Neuronal stem cell (in vitro differentiated cells): ENCODE measurements at regions not wholly inside any gene's neighbourhood (a gene's known extent, or its start where the extent isn't known, plus 50 kb on each side); places are given as distances from the start of the nearest gene placed in this dataset.

Experiments used
- DNase-seq: peaks from one replicate; pipeline ENCODE4 v3.0.0-alpha.2; 2013; ENCODE audit warnings: low spot score
- H2AFZ ChIP-seq: one replicate; pipeline ENCODE4 v1.6.1; 2013; ENCODE audit warnings: mild to moderate bottlenecking, low read length, inconsistent platforms
- H2AK5ac ChIP-seq: 2 replicates; pipeline ENCODE4 v1.6.1; 2013; ENCODE audit warnings: low read depth, mild to moderate bottlenecking, inconsistent platforms, low read length, moderate library complexity, mixed read lengths
- H2BK120ac ChIP-seq: 2 replicates; pipeline ENCODE4 v1.6.1; 2013; ENCODE audit warnings: low read depth, mild to moderate bottlenecking, inconsistent platforms, low read length, moderate library complexity, mixed read lengths
- H2BK12ac ChIP-seq: one replicate; pipeline ENCODE4 v1.6.1; 2013; ENCODE audit warnings: low read length, inconsistent platforms
- H2BK15ac ChIP-seq: 2 replicates; pipeline ENCODE4 v1.6.1; 2013; ENCODE audit warnings: mild to moderate bottlenecking, low read length, inconsistent platforms, mixed read lengths
- H2BK5ac ChIP-seq: one replicate; pipeline ENCODE4 v1.6.1; 2013; ENCODE audit warnings: inconsistent platforms, mild to moderate bottlenecking, low read length, moderate library complexity
- H3K14ac ChIP-seq: one replicate; pipeline ENCODE4 v1.6.1; 2013; ENCODE audit warnings: low read length, inconsistent platforms
- H3K18ac ChIP-seq: 2 replicates; pipeline ENCODE4 v1.6.1; 2013; ENCODE audit warnings: low read length, inconsistent platforms
- H3K23ac ChIP-seq: 2 replicates; pipeline ENCODE4 v1.6.1; 2013; ENCODE audit warnings: low read depth, mild to moderate bottlenecking, mixed read lengths, low read length, inconsistent platforms; ENCODE audit not compliant: poor library complexity
- H3K27ac ChIP-seq: replicated peaks from 3 replicates; pipeline ENCODE4 v1.5.1; 2013; ENCODE audit warnings: low read length, inconsistent platforms
- H3K27me3 ChIP-seq, 3 experiments: 2 replicates each; pipeline ENCODE4 v1.6.1; 2013; ENCODE audit warnings: low read length in 3 of 3, mild to moderate bottlenecking in 2 of 3, inconsistent platforms in 1 of 3, low read depth in 1 of 3, mixed read lengths in 1 of 3, moderate library complexity in 1 of 3; ENCODE audit not compliant: control insufficient read depth in 3 of 3, insufficient read depth in 3 of 3
- H3K36me3 ChIP-seq, 2 donors: replicated peaks in 1 of 2; 2 replicates each; pipeline ENCODE4 v1.6.1; 2013; ENCODE audit warnings: low read length in 2 of 2; ENCODE audit not compliant: control insufficient read depth in 2 of 2, insufficient read depth in 2 of 2
- H3K4ac ChIP-seq: 2 replicates; pipeline ENCODE4 v1.6.1; 2013; ENCODE audit warnings: inconsistent platforms, mild to moderate bottlenecking, low read length, moderate library complexity
- H3K4me1 ChIP-seq, 2 donors: 1 replicate in 1 of 2; 2 replicates in 1 of 2; pipeline ENCODE4 v1.6.1; 2013; ENCODE audit warnings: low read length in 2 of 2, low read depth in 1 of 2; ENCODE audit not compliant: control insufficient read depth in 2 of 2, insufficient read depth in 1 of 2
- H3K4me2 ChIP-seq: one replicate; pipeline ENCODE4 v1.6.1; 2013; ENCODE audit warnings: mild to moderate bottlenecking, low read length, inconsistent platforms; ENCODE audit not compliant: insufficient read depth, poor library complexity, severe bottlenecking
- H3K4me3 ChIP-seq, 2 donors: 2 replicates each; pipeline ENCODE4 v1.5.1; 2013; ENCODE audit warnings: low read length in 2 of 2, mild to moderate bottlenecking in 2 of 2, inconsistent platforms in 1 of 2, moderate library complexity in 1 of 2
- H3K79me1 ChIP-seq: one replicate; pipeline ENCODE4 v1.6.1; 2013; ENCODE audit warnings: low read depth, mild to moderate bottlenecking, inconsistent platforms, low read length, moderate library complexity
- H3K9ac ChIP-seq: one replicate; pipeline ENCODE4 v1.6.1; 2013; ENCODE audit warnings: mild to moderate bottlenecking, low read depth, low read length, inconsistent platforms; ENCODE audit not compliant: poor library complexity
- H3K9me3 ChIP-seq, 2 donors: replicated peaks in 1 of 2; 2 replicates each; pipeline versions ENCODE3 to v1.6.1; 2013; ENCODE audit warnings: low read length in 2 of 2, mild to moderate bottlenecking in 2 of 2, inconsistent platforms in 1 of 2, low read depth in 1 of 2, mixed read lengths in 1 of 2, moderate library complexity in 1 of 2; ENCODE audit not compliant: control insufficient read depth in 2 of 2, insufficient read depth in 1 of 2
- H4K8ac ChIP-seq: one replicate; pipeline ENCODE4 v1.6.1; 2013; ENCODE audit warnings: low read depth, mild to moderate bottlenecking, inconsistent platforms, low read length, moderate library complexity
- H4K91ac ChIP-seq: one replicate; pipeline ENCODE4 v1.6.1; 2013; ENCODE audit warnings: low read length, low read depth, mild to moderate bottlenecking, inconsistent platforms; ENCODE audit not compliant: poor library complexity
- WGBS, 2 donors: extraction: QIAGEN DNeasy Blood & Tissue Kit; methylation state at CpG; one replicate each; pipeline ENCODE4 v1.1.7; 2013; ENCODE audit warnings: missing lambda C conversion rate in 2 of 2, mixed read lengths in 1 of 2; ENCODE audit not compliant: insufficient read length in 2 of 2, insufficient replicate concordance in 1 of 2; ENCODE audit errors: extremely low coverage in 2 of 2; 5-methylcytosine and 5-hydroxymethylcytosine counted together

GRCh38 chr21:28324690-28325089 is 668.0 kb downstream of the LTN1 start:
- Histone ChIP-seq H3K9me3 (no peaks in the 10 kb centered on the region), H3K79me1 (no peaks in the 10 kb centered on the region), H2BK120ac (no peak overlapping the region), H3K27me3 (no peaks in the 10 kb centered on the region), H3K27ac (no peak overlapping the region), H2BK12ac (no peak overlapping the region), H2AFZ (no peak overlapping the region), H3K4me1 (no peaks in the 10 kb centered on the region), H3K9ac (no peak overlapping the region), H2BK15ac (no peak overlapping the region), H3K23ac (no peak overlapping the region), H4K91ac (no peak overlapping the region), H2AK5ac (no peak overlapping the region), H4K8ac (no peak overlapping the region), H3K18ac (no peak overlapping the region), H3K4ac (no peak overlapping the region), H3K4me2 (no peak overlapping the region), H3K36me3 (no peaks in the 10 kb centered on the region), H3K4me3 (no peak overlapping the region), H3K14ac (no peak overlapping the region), H2BK5ac (no peak overlapping the region)
- DNase-seq = no peak
- WGBS, 2 donors = no CpG with 5 or more reads among the region's 2 CpGs

GRCh38 chr21:28317177-28317950 is 675.3 kb downstream of the LTN1 start:
- H2BK5ac ChIP-seq = no peak overlapping the region
- H2AK5ac ChIP-seq = no peak overlapping the region
- no peak overlapping the region for H2BK15ac ChIP-seq
- no CpG with 5 or more reads among the region's 3 CpGs for WGBS, 2 donors
- no peak for DNase-seq
- H3K4me1 ChIP-seq = no peaks in the 10 kb centered on the region
- no peak overlapping the region for H3K9ac ChIP-seq
- no peak overlapping the region for H2BK12ac ChIP-seq
- no peak overlapping the region for H3K14ac ChIP-seq
- H3K9me3 ChIP-seq = no peaks in the 10 kb centered on the region
- H3K4ac ChIP-seq = no peak overlapping the region
- H3K79me1 ChIP-seq = no peaks in the 10 kb centered on the region
- no peak overlapping the region for H4K91ac ChIP-seq
- no peak overlapping the region for H3K4me2 ChIP-seq
- H3K23ac ChIP-seq = no peak overlapping the region
- no peak overlapping the region for H3K27ac ChIP-seq
- no peak overlapping the region for H4K8ac ChIP-seq
- H3K18ac ChIP-seq = no peak overlapping the region
- no peak overlapping the region for H2AFZ ChIP-seq
- H3K36me3 ChIP-seq = no peaks in the 10 kb centered on the region
- H2BK120ac ChIP-seq = no peak overlapping the region
- H3K4me3 ChIP-seq = no peak overlapping the region
- no peaks in the 10 kb centered on the region for H3K27me3 ChIP-seq

GRCh38 chr21:28311411-28312190 is 681.1 kb downstream of the LTN1 start:
- Histone ChIP-seq H3K27me3 (no peaks in the 10 kb centered on the region), H4K8ac (no peak overlapping the region), H3K9ac (no peak overlapping the region), H2AFZ (no peak overlapping the region), H3K9me3 (no peaks in the 10 kb centered on the region), H2BK12ac (no peak overlapping the region), H2AK5ac (no peak overlapping the region), H2BK120ac (no peak overlapping the region), H3K23ac (no peak overlapping the region), H3K36me3 (no peaks in the 10 kb centered on the region), H3K4me3 (no peak overlapping the region), H3K4ac (no peak overlapping the region), H3K18ac (no peak overlapping the region), H4K91ac (no peak overlapping the region), H3K4me1 (no peaks in the 10 kb centered on the region), H3K4me2 (no peak overlapping the region), H3K14ac (no peak overlapping the region), H3K27ac (no peak overlapping the region), H3K79me1 (no peaks in the 10 kb centered on the region), H2BK5ac (no peak overlapping the region), H2BK15ac (no peak overlapping the region)
- no CpG with 5 or more reads among the region's 2 CpGs for WGBS, 2 donors
- DNase-seq = no peak

GRCh38 chr21:28310711-28311110 is 682.0 kb downstream of the LTN1 start:
- Histone ChIP-seq H2AK5ac (no peak overlapping the region), H4K8ac (no peak overlapping the region), H3K79me1 (no peaks in the 10 kb centered on the region), H3K4me2 (no peak overlapping the region), H3K18ac (no peak overlapping the region), H3K27ac (no peak overlapping the region), H4K91ac (no peak overlapping the region), H3K14ac (no peak overlapping the region), H2AFZ (no peak overlapping the region), H3K4me3 (no peak overlapping the region), H2BK12ac (no peak overlapping the region), H3K36me3 (no peaks in the 10 kb centered on the region), H3K4me1 (no peaks in the 10 kb centered on the region), H3K27me3 (no peaks in the 10 kb centered on the region), H2BK5ac (no peak overlapping the region), H3K4ac (no peak overlapping the region), H3K9me3 (no peaks in the 10 kb centered on the region), H2BK15ac (no peak overlapping the region), H3K23ac (no peak overlapping the region), H2BK120ac (no peak overlapping the region), H3K9ac (no peak overlapping the region)
- DNase-seq = no peak
